ENCODE measurements at regions not wholly inside any gene's neighbourhood (a gene's known extent, or its start where the extent isn't known, plus 50 kb on each side); places are given as distances from the start of the nearest gene placed in this dataset.

GRCh38 chr11:13160346-13160745 lies 117.2 kb upstream of the BMAL1 start:
- Histone ChIP-seq H3K4me1 (ENCODE audit: control insufficient read depth, insufficient read depth, low read depth, low read length) (no peaks in the 10 kb centered on the region), H4K91ac (ENCODE audit: low read length) (no peak overlapping the region), H2BK5ac (ENCODE audit: low read depth, low read length, poor library complexity, severe bottlenecking) (no peak overlapping the region), H3K9ac (ENCODE audit: low read length) (no peak overlapping the region), H3K36me3 (ENCODE audit: control insufficient read depth in 1 of 2, insufficient read depth in 2 of 2, low read depth in 1 of 2, low read length in 2 of 2) (no peaks in the 10 kb centered on the region), H3K27me3 (ENCODE audit: control insufficient read depth in 1 of 2, insufficient read depth in 1 of 2, low read length in 2 of 2) (peaks cover 0 to 22% of the 10 kb centered on the region in 2 experiments), H4K8ac (ENCODE audit: low read length) (no peak overlapping the region), H3K4me3 (ENCODE audit: insufficient read depth in 1 of 2, low read depth in 1 of 2, low read length in 2 of 2) (no peak overlapping the region), H3K4me2 (ENCODE audit: low read length, poor library complexity, severe bottlenecking) (no peak overlapping the region), H2BK15ac (ENCODE audit: low read depth, poor library complexity, severe bottlenecking) (no peak overlapping the region), H2AFZ (ENCODE audit: low read depth, low read length) (no peak overlapping the region), H3K4ac (ENCODE audit: low read depth in 1 of 2, low read length in 2 of 2) (no peak overlapping the region), H3K9me3 (ENCODE audit: control insufficient read depth, low read length) (peaks cover 4% of the 10 kb centered on the region), H3K18ac (ENCODE audit: low read depth in 1 of 2, low read length in 2 of 2) (no peak overlapping the region), H3K14ac (ENCODE audit: low read length in 2 of 2) (no peak overlapping the region), H2BK12ac (ENCODE audit: low read length in 2 of 2) (no peak overlapping the region), H3K23ac (ENCODE audit: low read length in 2 of 2) (no peak overlapping the region), H3K27ac (ENCODE audit: low read length, poor library complexity, severe bottlenecking) (no peak overlapping the region), H2BK120ac (ENCODE audit: low read depth, low read length) (no peak overlapping the region), H2AK5ac (ENCODE audit: low read length, severe bottlenecking) (no peak overlapping the region), H3K79me1 (replicated peaks; ENCODE audit: low read length, poor library complexity, severe bottlenecking) (no peaks in the 10 kb centered on the region)
- no peak for DNase-seq
- 63% methylated on average over 7 of the region's 7 CpGs for WGBS

- DNase-seq: no peak
Observed at GRCh38 chr11:13160806-13161205, 116.8 kb upstream of the BMAL1 start.

GRCh38 chr11:13163158-13163557 lies 114.4 kb upstream of the BMAL1 start:
- DNase-seq: no peak
- no peak overlapping the region for H3K4me2 ChIP-seq (ENCODE audit: low read length, poor library complexity, severe bottlenecking)
- H3K9me3 ChIP-seq (ENCODE audit: control insufficient read depth, low read length): no peaks in the 10 kb centered on the region
- no peak overlapping the region for H3K23ac ChIP-seq (ENCODE audit: low read length in 2 of 2)
- no peak overlapping the region for H3K18ac ChIP-seq (ENCODE audit: low read depth in 1 of 2, low read length in 2 of 2)
- H3K4me1 ChIP-seq (ENCODE audit: control insufficient read depth, insufficient read depth, low read depth, low read length): no peaks in the 10 kb centered on the region
- H4K91ac ChIP-seq (ENCODE audit: low read length): no peak overlapping the region
- H3K36me3 ChIP-seq (ENCODE audit: control insufficient read depth in 1 of 2, insufficient read depth in 2 of 2, low read depth in 1 of 2, low read length in 2 of 2): no peaks in the 10 kb centered on the region
- H3K27ac ChIP-seq (ENCODE audit: low read length, poor library complexity, severe bottlenecking): no peak overlapping the region
- H2BK15ac ChIP-seq (ENCODE audit: low read depth, poor library complexity, severe bottlenecking): no peak overlapping the region
- H2AFZ ChIP-seq (ENCODE audit: low read depth, low read length): no peak overlapping the region
- no peaks in the 10 kb centered on the region for H3K79me1 ChIP-seq (replicated peaks; ENCODE audit: low read length, poor library complexity, severe bottlenecking)
- H3K4me3 ChIP-seq (ENCODE audit: insufficient read depth in 1 of 2, low read depth in 1 of 2, low read length in 2 of 2): no peak overlapping the region
- WGBS: 65% methylated on average over 2 of the region's 2 CpGs
- H3K4ac ChIP-seq (ENCODE audit: low read depth in 1 of 2, low read length in 2 of 2): no peak overlapping the region
- no peak overlapping the region for H3K9ac ChIP-seq (ENCODE audit: low read length)
- peaks cover 0 to 21% of the 10 kb centered on the region in 2 experiments for H3K27me3 ChIP-seq (ENCODE audit: control insufficient read depth in 1 of 2, insufficient read depth in 1 of 2, low read length in 2 of 2)
- no peak overlapping the region for H2BK12ac ChIP-seq (ENCODE audit: low read length in 2 of 2)
- no peak overlapping the region for H2BK120ac ChIP-seq (ENCODE audit: low read depth, low read length)
- no peak overlapping the region for H4K8ac ChIP-seq (ENCODE audit: low read length)
- no peak overlapping the region for H2BK5ac ChIP-seq (ENCODE audit: low read depth, low read length, poor library complexity, severe bottlenecking)
- no peak overlapping the region for H3K14ac ChIP-seq (ENCODE audit: low read length in 2 of 2)
- no peak overlapping the region for H2AK5ac ChIP-seq (ENCODE audit: low read length, severe bottlenecking)

More at GRCh38 chr11:13160806-13161205, 116.8 kb upstream of the BMAL1 start:
- no peak overlapping the region for H3K4ac ChIP-seq (ENCODE audit: low read depth in 1 of 2, low read length in 2 of 2)
- H3K4me1 ChIP-seq (ENCODE audit: control insufficient read depth, insufficient read depth, low read depth, low read length): no peaks in the 10 kb centered on the region
- H3K27ac ChIP-seq (ENCODE audit: low read length, poor library complexity, severe bottlenecking): no peak overlapping the region
- no peak overlapping the region for H2AK5ac ChIP-seq (ENCODE audit: low read length, severe bottlenecking)
- no peak overlapping the region for H3K14ac ChIP-seq (ENCODE audit: low read length in 2 of 2)
- no peak overlapping the region for H3K23ac ChIP-seq (ENCODE audit: low read length in 2 of 2)
- no peak overlapping the region for H2BK120ac ChIP-seq (ENCODE audit: low read depth, low read length)
- H3K9me3 ChIP-seq (ENCODE audit: control insufficient read depth, low read length): peaks cover 1% of the 10 kb centered on the region
- no peaks in the 10 kb centered on the region for H3K36me3 ChIP-seq (ENCODE audit: control insufficient read depth in 1 of 2, insufficient read depth in 2 of 2, low read depth in 1 of 2, low read length in 2 of 2)
- H3K18ac ChIP-seq (ENCODE audit: low read depth in 1 of 2, low read length in 2 of 2): no peak overlapping the region
- H2BK15ac ChIP-seq (ENCODE audit: low read depth, poor library complexity, severe bottlenecking): no peak overlapping the region
- no peak overlapping the region for H4K8ac ChIP-seq (ENCODE audit: low read length)
- peaks cover 0 to 22% of the 10 kb centered on the region in 2 experiments for H3K27me3 ChIP-seq (ENCODE audit: control insufficient read depth in 1 of 2, insufficient read depth in 1 of 2, low read length in 2 of 2)
- H3K4me3 ChIP-seq (ENCODE audit: insufficient read depth in 1 of 2, low read depth in 1 of 2, low read length in 2 of 2): no peak overlapping the region
- no peaks in the 10 kb centered on the region for H3K79me1 ChIP-seq (replicated peaks; ENCODE audit: low read length, poor library complexity, severe bottlenecking)
- no peak overlapping the region for H3K4me2 ChIP-seq (ENCODE audit: low read length, poor library complexity, severe bottlenecking)
- no peak overlapping the region for H2BK12ac ChIP-seq (ENCODE audit: low read length in 2 of 2)
- no peak overlapping the region for H2AFZ ChIP-seq (ENCODE audit: low read depth, low read length)
- H2BK5ac ChIP-seq (ENCODE audit: low read depth, low read length, poor library complexity, severe bottlenecking): no peak overlapping the region
- H3K9ac ChIP-seq (ENCODE audit: low read length): no peak overlapping the region
- 59% methylated on average over 4 of the region's 4 CpGs for WGBS
- H4K91ac ChIP-seq (ENCODE audit: low read length): no peak overlapping the region

- Histone ChIP-seq H2BK120ac (ENCODE audit: low read depth, low read length) (no peak overlapping the region), H3K9ac (ENCODE audit: low read length) (no peak overlapping the region), H3K79me1 (replicated peaks; ENCODE audit: low read length, poor library complexity, severe bottlenecking) (no peaks in the 10 kb centered on the region), H3K23ac (ENCODE audit: low read length in 2 of 2) (no peak overlapping the region), H3K4me2 (ENCODE audit: low read length, poor library complexity, severe bottlenecking) (no peak overlapping the region), H3K27me3 (ENCODE audit: control insufficient read depth in 1 of 2, insufficient read depth in 1 of 2, low read length in 2 of 2) (peaks cover 0 to 5% of the 10 kb centered on the region in 2 experiments), H2BK12ac (ENCODE audit: low read length in 2 of 2) (peak overlapping the region in 1 of 2 experiments; percentile 24), H3K4ac (ENCODE audit: low read depth in 1 of 2, low read length in 2 of 2) (no peak overlapping the region), H3K18ac (ENCODE audit: low read depth in 1 of 2, low read length in 2 of 2) (no peak overlapping the region), H3K4me1 (ENCODE audit: control insufficient read depth, insufficient read depth, low read depth, low read length) (peaks cover 1% of the 10 kb centered on the region), H3K27ac (ENCODE audit: low read length, poor library complexity, severe bottlenecking) (no peak overlapping the region), H3K36me3 (ENCODE audit: control insufficient read depth in 1 of 2, insufficient read depth in 2 of 2, low read depth in 1 of 2, low read length in 2 of 2) (no peaks in the 10 kb centered on the region), H3K14ac (ENCODE audit: low read length in 2 of 2) (no peak overlapping the region), H4K91ac (ENCODE audit: low read length) (no peak overlapping the region), H2AK5ac (ENCODE audit: low read length, severe bottlenecking) (no peak overlapping the region), H2BK15ac (ENCODE audit: low read depth, poor library complexity, severe bottlenecking) (no peak overlapping the region), H4K8ac (ENCODE audit: low read length) (no peak overlapping the region), H2BK5ac (ENCODE audit: low read depth, low read length, poor library complexity, severe bottlenecking) (no peak overlapping the region), H3K4me3 (ENCODE audit: insufficient read depth in 1 of 2, low read depth in 1 of 2, low read length in 2 of 2) (no peak overlapping the region), H3K9me3 (ENCODE audit: control insufficient read depth, low read length) (no peaks in the 10 kb centered on the region), H2AFZ (ENCODE audit: low read depth, low read length) (no peak overlapping the region)
- WGBS: 91% methylated on average over 1 of the region's 1 CpG
- DNase-seq: no peak
Observed at GRCh38 chr11:13166036-13166435, 111.6 kb upstream of the BMAL1 start.
